Dedifferentiated amniotic fluid mesenchymal stem cell (primary cell): ENCODE measurements at regions not wholly inside any gene's neighbourhood (a gene's known extent, or its start where the extent isn't known, plus 50 kb on each side); places are given as distances from the start of the nearest gene placed in this dataset.
"Not testable (repeated sequence)": the region's sequence is repeated elsewhere in the genome, so short reads cannot be mapped to it uniquely, and the experiment has no call there.

Experiments
- DNase-seq: peaks from one replicate; pipeline ENCODE4 v3.0.0-alpha.2; 2016; ENCODE audit errors: extremely low spot score

GRCh38 chr2:62654876-62655359 is 50.6 kb upstream of the EHBP1 start:
- peak; percentile 14 for DNase-seq

- DNase-seq = peak; percentile 14
Observed at GRCh38 chr2:62654423-62654791, 51.1 kb upstream of the EHBP1 start.

- DNase-seq = no peak
Observed at GRCh38 chr2:62653582-62654422, 51.7 kb upstream of the EHBP1 start.

GRCh38 chr2:62649087-62649486 is 56.4 kb upstream of the EHBP1 start:
- not testable (repeated sequence) for DNase-seq

- DNase-seq = peak; percentile 8
Observed at GRCh38 chr2:62643100-62643471, 62.4 kb upstream of the EHBP1 start.

- peak; percentile 10 for DNase-seq
Observed at GRCh38 chr2:62642429-62643099, 62.9 kb upstream of the EHBP1 start.

GRCh38 chr2:62641936-62642335 is 63.6 kb upstream of the EHBP1 start:
- no peak for DNase-seq

GRCh38 chr2:62641410-62641843 is 64.1 kb upstream of the EHBP1 start:
- DNase-seq = no peak

GRCh38 chr2:62631160-62632085 is 74.1 kb upstream of the EHBP1 start:
- no peak for DNase-seq

GRCh38 chr2:62630206-62630605 is 75.3 kb upstream of the EHBP1 start:
- not testable (repeated sequence) for DNase-seq

GRCh38 chr2:62629310-62629709 is 76.2 kb upstream of the EHBP1 start:
- DNase-seq = not testable (repeated sequence)

GRCh38 chr2:62627667-62628066 is 77.8 kb upstream of the EHBP1 start:
- DNase-seq = no peak

- no peak for DNase-seq
Observed at GRCh38 chr2:62624855-62625254, 80.7 kb upstream of the EHBP1 start.

GRCh38 chr2:62616486-62616885 is 89.0 kb upstream of the EHBP1 start:
- DNase-seq = not testable (repeated sequence)

- no peak for DNase-seq
Observed at GRCh38 chr2:62611854-62612253, 93.7 kb upstream of the EHBP1 start.

- not testable (repeated sequence) for DNase-seq
Observed at GRCh38 chr2:62605471-62605870, 99.5 kb upstream of the TMEM17 start.

GRCh38 chr2:62604336-62604735 is 98.3 kb upstream of the TMEM17 start:
- no peak for DNase-seq

GRCh38 chr2:62603154-62603712 is 97.2 kb upstream of the TMEM17 start:
- no peak for DNase-seq

GRCh38 chr2:62599674-62600410 is 93.8 kb upstream of the TMEM17 start:
- not testable (repeated sequence) for DNase-seq

GRCh38 chr2:62597323-62597722 is 91.3 kb upstream of the TMEM17 start:
- DNase-seq = no peak
